Progenitor cell of endocrine pancreas (in vitro differentiated cells): ENCODE measurements at regions not wholly inside any gene's neighbourhood (a gene's known extent, or its start where the extent isn't known, plus 50 kb on each side); places are given as distances from the start of the nearest gene placed in this dataset.

Source experiments
- DNase-seq: peaks from one replicate; pipeline ENCODE4 v3.0.0; 2021; ENCODE audit warnings: low spot score; ENCODE audit not compliant: unreplicated experiment
- H3K27ac Mint-ChIP-seq: 2 replicates; pipeline ENCODE4 v1.8.0; 2021; ENCODE audit warnings: mild to moderate bottlenecking, moderate library complexity, mixed read lengths
- H3K27me3 Mint-ChIP-seq: 2 replicates; pipeline ENCODE4 v1.8.0; 2021; ENCODE audit warnings: mixed read lengths
- H3K36me3 Mint-ChIP-seq: 2 replicates; pipeline ENCODE4 v1.8.0; 2022; ENCODE audit warnings: mixed read lengths; ENCODE audit not compliant: insufficient read depth
- H3K4me1 Mint-ChIP-seq: 2 replicates; pipeline ENCODE4 v1.8.0; 2021; ENCODE audit warnings: low read depth, mixed read lengths
- H3K4me3 Mint-ChIP-seq: 2 replicates; pipeline ENCODE4 v1.8.0; 2021; ENCODE audit warnings: low read depth, mild to moderate bottlenecking, moderate library complexity, mixed read lengths
- H3K9me3 Mint-ChIP-seq: 2 replicates; pipeline ENCODE4 v1.8.0; 2021; ENCODE audit warnings: low read depth, mixed read lengths
- TF ChIP-seq, protein P1 (sequence below): fragments of 200-600 bp; sonication (generic); IDR thresholded peaks from one replicate; pipeline ENCODE4 v1.5.0; 2021; ENCODE audit warnings: antibody characterized with exemption, mild to moderate bottlenecking; ENCODE audit not compliant: unreplicated experiment

DNA sequence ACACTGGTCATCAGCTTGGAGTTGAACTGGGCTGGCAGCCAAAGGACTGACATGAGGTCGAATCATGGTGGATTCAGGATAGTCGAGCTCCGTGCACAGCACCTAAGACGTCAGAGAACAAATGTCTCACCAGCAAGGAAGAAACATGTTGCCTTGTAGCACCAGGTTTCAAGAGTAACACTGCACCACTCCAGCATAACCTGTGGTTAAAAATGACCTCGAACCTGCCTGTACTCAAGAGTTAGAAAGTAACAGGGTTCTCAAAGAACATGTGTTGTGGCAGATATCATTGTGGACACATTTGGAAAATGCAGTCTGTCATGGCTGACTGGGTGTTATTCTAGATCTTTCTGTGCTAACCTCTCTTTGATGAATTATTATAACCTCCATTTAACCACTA, 511.6 kb downstream of the CDH26 start:
- H3K4me1 Mint-ChIP-seq, result peaks cover 5% of the 10 kb centered on the region
- no peak overlapping the region for H3K4me3 Mint-ChIP-seq
- no peaks in the 10 kb centered on the region for H3K36me3 Mint-ChIP-seq
- H3K27ac Mint-ChIP-seq, result no peak overlapping the region
- no peak for DNase-seq
- no peaks in the 10 kb centered on the region for H3K9me3 Mint-ChIP-seq
- H3K27me3 Mint-ChIP-seq, result peaks cover 20% of the 10 kb centered on the region
- TF ChIP-seq, protein P1, sequence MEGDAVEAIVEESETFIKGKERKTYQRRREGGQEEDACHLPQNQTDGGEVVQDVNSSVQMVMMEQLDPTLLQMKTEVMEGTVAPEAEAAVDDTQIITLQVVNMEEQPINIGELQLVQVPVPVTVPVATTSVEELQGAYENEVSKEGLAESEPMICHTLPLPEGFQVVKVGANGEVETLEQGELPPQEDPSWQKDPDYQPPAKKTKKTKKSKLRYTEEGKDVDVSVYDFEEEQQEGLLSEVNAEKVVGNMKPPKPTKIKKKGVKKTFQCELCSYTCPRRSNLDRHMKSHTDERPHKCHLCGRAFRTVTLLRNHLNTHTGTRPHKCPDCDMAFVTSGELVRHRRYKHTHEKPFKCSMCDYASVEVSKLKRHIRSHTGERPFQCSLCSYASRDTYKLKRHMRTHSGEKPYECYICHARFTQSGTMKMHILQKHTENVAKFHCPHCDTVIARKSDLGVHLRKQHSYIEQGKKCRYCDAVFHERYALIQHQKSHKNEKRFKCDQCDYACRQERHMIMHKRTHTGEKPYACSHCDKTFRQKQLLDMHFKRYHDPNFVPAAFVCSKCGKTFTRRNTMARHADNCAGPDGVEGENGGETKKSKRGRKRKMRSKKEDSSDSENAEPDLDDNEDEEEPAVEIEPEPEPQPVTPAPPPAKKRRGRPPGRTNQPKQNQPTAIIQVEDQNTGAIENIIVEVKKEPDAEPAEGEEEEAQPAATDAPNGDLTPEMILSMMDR, result no peak

GRCh38 chr20:60470366-60470765, 512.1 kb downstream of the CDH26 start:
- DNase-seq, result no peak
- H3K36me3 Mint-ChIP-seq, result no peaks in the 10 kb centered on the region

DNA sequence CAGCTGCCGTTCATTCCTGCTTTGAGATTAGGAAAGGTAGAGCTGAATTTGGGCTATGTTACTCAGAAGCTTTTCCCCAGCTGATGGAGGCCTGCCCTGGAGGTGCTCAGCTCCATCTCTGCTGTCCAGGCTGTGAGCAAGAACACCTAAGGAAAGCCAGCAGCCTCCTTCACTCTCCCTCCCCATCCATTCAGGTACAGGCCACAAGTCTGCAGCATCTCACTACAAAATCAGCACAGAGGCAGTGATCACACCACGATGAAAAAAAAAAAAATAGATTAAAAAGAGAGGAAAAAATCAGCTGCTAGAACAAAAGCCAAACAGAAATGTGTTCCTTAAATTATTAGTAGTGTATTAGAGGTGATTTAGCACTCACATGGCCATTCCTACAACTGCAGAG, 515.0 kb downstream of the CDH26 start:
- peaks cover 9% of the 10 kb centered on the region for H3K27me3 Mint-ChIP-seq
- no peak for DNase-seq
- TF ChIP-seq, protein P1, result no peak

More at GRCh38 chr20:60470366-60470765, 512.1 kb downstream of the CDH26 start:
- peaks cover 19% of the 10 kb centered on the region for H3K27me3 Mint-ChIP-seq
- no peaks in the 10 kb centered on the region for H3K9me3 Mint-ChIP-seq
- H3K4me1 Mint-ChIP-seq, result peaks cover 5% of the 10 kb centered on the region
- H3K27ac Mint-ChIP-seq, result no peak overlapping the region
- no peak overlapping the region for H3K4me3 Mint-ChIP-seq
- TF ChIP-seq, protein P1, result no peak

GRCh38 chr20:60474385-60474910, 516.2 kb downstream of the CDH26 start:
- DNase-seq, result no peak
- Mint-ChIP-seq H3K4me1 (no peaks in the 10 kb centered on the region), H3K4me3 (no peak overlapping the region), H3K27me3 (peaks cover 13% of the 10 kb centered on the region), H3K27ac (no peak overlapping the region), H3K9me3 (no peaks in the 10 kb centered on the region), H3K36me3 (no peaks in the 10 kb centered on the region)
- TF ChIP-seq, protein P1, result no peak

More for the DNA sequence above, 515.0 kb downstream of the CDH26 start:
- Mint-ChIP-seq H3K36me3 (no peaks in the 10 kb centered on the region), H3K9me3 (no peaks in the 10 kb centered on the region), H3K4me1 (no peaks in the 10 kb centered on the region), H3K4me3 (no peak overlapping the region), H3K27ac (no peak overlapping the region)

- Mint-ChIP-seq H3K36me3 (no peaks in the 10 kb centered on the region), H3K27ac (no peak overlapping the region), H3K9me3 (no peaks in the 10 kb centered on the region), H3K4me3 (no peak overlapping the region), H3K4me1 (no peaks in the 10 kb centered on the region), H3K27me3 (peaks cover 14% of the 10 kb centered on the region)
- TF ChIP-seq, protein P1, result no peak
- DNase-seq, result no peak
These were observed 517.8 kb downstream of the CDH26 start for GRCh38 chr20:60476045-60476444.
